HG03095 (cell line): ENCODE measurements at regions not wholly inside any gene's neighbourhood (a gene's known extent, or its start where the extent isn't known, plus 50 kb on each side); places are given as distances from the start of the nearest gene placed in this dataset.
"Not testable (repeated sequence)": the region's sequence is repeated elsewhere in the genome, so short reads cannot be mapped to it uniquely, and the experiment has no call there.

Source experiments
- ATAC-seq: cut with Tn5 transposase; IDR thresholded peaks from one replicate; pipeline ENCODE4 v1.9.1; 2021; ENCODE audit warnings: moderate library complexity; ENCODE audit not compliant: unreplicated experiment

GRCh38 chr18:68153821-68154220 lies 561.1 kb downstream of the TMX3 start:
- not testable (repeated sequence) for ATAC-seq

- no peak for ATAC-seq
Observed at GRCh38 chr18:68152770-68153169, 562.1 kb downstream of the TMX3 start.

- no peak for ATAC-seq
Observed at GRCh38 chr18:68150961-68151360, 563.9 kb downstream of the TMX3 start.

- ATAC-seq = no peak
Observed at GRCh38 chr18:68148863-68149262, 566.0 kb downstream of the TMX3 start.

- no peak for ATAC-seq
Observed at GRCh38 chr18:68147728-68148127, 567.2 kb downstream of the TMX3 start.

- no peak for ATAC-seq
Observed at GRCh38 chr18:68121826-68122225, 593.1 kb downstream of the TMX3 start.

- ATAC-seq = no peak
Observed at GRCh38 chr18:68121308-68121707, 593.6 kb downstream of the TMX3 start.

- ATAC-seq = no peak
Observed at GRCh38 chr18:68114989-68115388, 598.5 kb upstream of the DSEL start.

- ATAC-seq = no peak
Observed at GRCh38 chr18:68104036-68104435, 587.5 kb upstream of the DSEL start.

- ATAC-seq = no peak
Observed at GRCh38 chr18:68103561-68103960, 587.0 kb upstream of the DSEL start.

- no peak for ATAC-seq
Observed at GRCh38 chr18:68102117-68102516, 585.6 kb upstream of the DSEL start.

- no peak for ATAC-seq
Observed at GRCh38 chr18:68098655-68099054, 582.1 kb upstream of the DSEL start.

- ATAC-seq = no peak
Observed at GRCh38 chr18:68086481-68086880, 570.0 kb upstream of the DSEL start.

GRCh38 chr18:68085251-68085650 lies 568.7 kb upstream of the DSEL start:
- ATAC-seq = no peak

- ATAC-seq = no peak
Observed at GRCh38 chr18:68083776-68084175, 567.3 kb upstream of the DSEL start.

- no peak for ATAC-seq
Observed at GRCh38 chr18:68083131-68083530, 566.6 kb upstream of the DSEL start.

GRCh38 chr18:68072744-68073143 lies 556.2 kb upstream of the DSEL start:
- ATAC-seq = no peak

- no peak for ATAC-seq
Observed at GRCh38 chr18:68060871-68061270, 544.4 kb upstream of the DSEL start.

GRCh38 chr18:68056936-68057335 lies 540.4 kb upstream of the DSEL start:
- ATAC-seq = no peak

- ATAC-seq = no peak
Observed at GRCh38 chr18:68054669-68055068, 538.1 kb upstream of the DSEL start.

GRCh38 chr18:68053290-68053689 lies 536.8 kb upstream of the DSEL start:
- ATAC-seq = no peak

GRCh38 chr18:68041327-68041726 lies 524.8 kb upstream of the DSEL start:
- ATAC-seq = no peak

GRCh38 chr18:68040198-68040597 lies 523.7 kb upstream of the DSEL start:
- ATAC-seq = no peak
